ENCODE measurements at regions not wholly inside any gene's neighbourhood (a gene's known extent, or its start where the extent isn't known, plus 50 kb on each side); places are given as distances from the start of the nearest gene placed in this dataset.

- no peak for DNase-seq (ENCODE audit: low spot score)
- Histone ChIP-seq H3K36me3 (ENCODE audit: control insufficient read depth in 4 of 4, insufficient read depth in 3 of 4, low read depth in 1 of 4, low read length in 3 of 4) (no peaks in the 10 kb centered on the region), H3K4me3 (ENCODE audit: low read depth in 1 of 3, low read length in 3 of 3) (no peak overlapping the region), H3K27me3 (ENCODE audit: control insufficient read depth in 4 of 4, insufficient read depth in 4 of 4, low read length in 3 of 4) (no peaks in the 10 kb centered on the region), H3K9ac (ENCODE audit: low read depth in 1 of 2, low read length in 2 of 2) (no peak overlapping the region), H3K4me1 (ENCODE audit: control insufficient read depth in 4 of 4, insufficient read depth in 4 of 4, low read length in 3 of 4) (no peaks in the 10 kb centered on the region), H3K9me3 (ENCODE audit: control insufficient read depth in 4 of 4, low read length in 3 of 4) (no peaks in the 10 kb centered on the region), H3K27ac (ENCODE audit: low read depth in 1 of 2, low read length in 2 of 2) (no peak overlapping the region)
- no peak for TF ChIP-seq GABPA (IDR thresholded peaks at IDR 0.05 in 1 of 2, conservative IDR thresholded peaks at IDR 0.05 in 1 of 2)
- TF ChIP-seq FOXA1 (IDR thresholded peaks at IDR 0.05): no peak
- no peak for TF ChIP-seq TAF1 (conservative IDR thresholded peaks at IDR 0.05)
- TF ChIP-seq HNF4G (IDR thresholded peaks at IDR 0.05): no peak
- WGBS: 83% methylated on average over 1 of the region's 1 CpG
Observed at GRCh38 chr3:96324087-96324486, 490.3 kb upstream of the EPHA6 start.

DNA sequence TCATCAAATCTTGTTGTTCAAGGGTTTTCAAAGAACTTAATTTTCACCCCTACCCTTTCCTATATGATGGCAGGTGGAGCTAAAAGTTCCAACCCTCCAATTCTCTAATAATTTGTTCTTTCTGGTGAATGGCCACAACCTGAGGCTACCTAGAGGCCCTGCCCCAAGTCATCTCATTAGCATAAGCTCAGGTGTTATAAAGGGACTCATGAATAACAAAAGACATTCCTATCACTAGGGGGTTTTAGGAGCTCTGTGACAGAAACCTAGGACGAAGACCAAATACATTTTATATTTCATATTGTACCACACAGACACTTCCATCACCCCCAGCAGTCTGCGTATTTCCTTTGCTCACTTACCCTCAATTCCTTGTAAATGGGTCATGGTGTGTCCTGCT is 483.6 kb upstream of the EPHA6 start:
- Histone ChIP-seq H3K9ac (ENCODE audit: low read depth in 1 of 2, low read length in 2 of 2) (no peak overlapping the region), H3K36me3 (ENCODE audit: control insufficient read depth in 4 of 4, insufficient read depth in 3 of 4, low read depth in 1 of 4, low read length in 3 of 4) (no peaks in the 10 kb centered on the region), H3K27ac (ENCODE audit: low read depth in 1 of 2, low read length in 2 of 2) (no peak overlapping the region), H3K9me3 (ENCODE audit: control insufficient read depth in 4 of 4, low read length in 3 of 4) (no peaks in the 10 kb centered on the region), H3K4me3 (ENCODE audit: low read depth in 1 of 3, low read length in 3 of 3) (no peak overlapping the region), H3K27me3 (ENCODE audit: control insufficient read depth in 4 of 4, insufficient read depth in 4 of 4, low read length in 3 of 4) (no peaks in the 10 kb centered on the region), H3K4me1 (ENCODE audit: control insufficient read depth in 4 of 4, insufficient read depth in 4 of 4, low read length in 3 of 4) (no peaks in the 10 kb centered on the region)
- 54% methylated on average over 2 of the region's 2 CpGs for WGBS
- no peak for DNase-seq (ENCODE audit: low spot score)
- no peak for TF ChIP-seq TAF1 (conservative IDR thresholded peaks at IDR 0.05)
- no peak for TF ChIP-seq FOXA2 (IDR thresholded peaks at IDR 0.05)
- TF ChIP-seq HNF4G (IDR thresholded peaks at IDR 0.05): no peak

DNA sequence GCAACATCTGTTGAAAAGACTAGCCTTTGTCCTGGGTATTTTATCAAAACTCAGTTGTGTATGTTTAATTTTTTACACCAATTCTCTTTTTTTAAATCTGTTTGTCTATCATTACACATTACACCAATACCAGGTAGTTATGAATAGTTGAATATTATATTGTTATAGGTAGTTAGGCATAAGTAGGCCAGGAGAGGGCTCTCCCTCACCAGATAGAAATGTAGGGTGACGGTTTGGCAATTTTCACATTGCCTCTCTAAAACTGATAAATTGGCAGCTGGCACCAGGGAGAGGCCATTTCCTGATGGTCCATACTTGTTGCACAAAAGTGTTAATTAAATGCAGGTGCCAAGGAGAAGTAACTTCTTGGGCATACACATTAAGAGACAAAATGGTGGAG is 483.1 kb upstream of the EPHA6 start:
- Histone ChIP-seq H3K4me3 (ENCODE audit: low read depth in 1 of 3, low read length in 3 of 3) (no peak overlapping the region), H3K27me3 (ENCODE audit: control insufficient read depth in 4 of 4, insufficient read depth in 4 of 4, low read length in 3 of 4) (no peaks in the 10 kb centered on the region), H3K4me1 (ENCODE audit: control insufficient read depth in 4 of 4, insufficient read depth in 4 of 4, low read length in 3 of 4) (no peaks in the 10 kb centered on the region), H3K27ac (ENCODE audit: low read depth in 1 of 2, low read length in 2 of 2) (no peak overlapping the region), H3K9me3 (ENCODE audit: control insufficient read depth in 4 of 4, low read length in 3 of 4) (no peaks in the 10 kb centered on the region), H3K36me3 (ENCODE audit: control insufficient read depth in 4 of 4, insufficient read depth in 3 of 4, low read depth in 1 of 4, low read length in 3 of 4) (no peaks in the 10 kb centered on the region), H3K9ac (ENCODE audit: low read depth in 1 of 2, low read length in 2 of 2) (no peak overlapping the region)
- DNase-seq (ENCODE audit: low spot score): no peak
- TF ChIP-seq, protein P1, sequence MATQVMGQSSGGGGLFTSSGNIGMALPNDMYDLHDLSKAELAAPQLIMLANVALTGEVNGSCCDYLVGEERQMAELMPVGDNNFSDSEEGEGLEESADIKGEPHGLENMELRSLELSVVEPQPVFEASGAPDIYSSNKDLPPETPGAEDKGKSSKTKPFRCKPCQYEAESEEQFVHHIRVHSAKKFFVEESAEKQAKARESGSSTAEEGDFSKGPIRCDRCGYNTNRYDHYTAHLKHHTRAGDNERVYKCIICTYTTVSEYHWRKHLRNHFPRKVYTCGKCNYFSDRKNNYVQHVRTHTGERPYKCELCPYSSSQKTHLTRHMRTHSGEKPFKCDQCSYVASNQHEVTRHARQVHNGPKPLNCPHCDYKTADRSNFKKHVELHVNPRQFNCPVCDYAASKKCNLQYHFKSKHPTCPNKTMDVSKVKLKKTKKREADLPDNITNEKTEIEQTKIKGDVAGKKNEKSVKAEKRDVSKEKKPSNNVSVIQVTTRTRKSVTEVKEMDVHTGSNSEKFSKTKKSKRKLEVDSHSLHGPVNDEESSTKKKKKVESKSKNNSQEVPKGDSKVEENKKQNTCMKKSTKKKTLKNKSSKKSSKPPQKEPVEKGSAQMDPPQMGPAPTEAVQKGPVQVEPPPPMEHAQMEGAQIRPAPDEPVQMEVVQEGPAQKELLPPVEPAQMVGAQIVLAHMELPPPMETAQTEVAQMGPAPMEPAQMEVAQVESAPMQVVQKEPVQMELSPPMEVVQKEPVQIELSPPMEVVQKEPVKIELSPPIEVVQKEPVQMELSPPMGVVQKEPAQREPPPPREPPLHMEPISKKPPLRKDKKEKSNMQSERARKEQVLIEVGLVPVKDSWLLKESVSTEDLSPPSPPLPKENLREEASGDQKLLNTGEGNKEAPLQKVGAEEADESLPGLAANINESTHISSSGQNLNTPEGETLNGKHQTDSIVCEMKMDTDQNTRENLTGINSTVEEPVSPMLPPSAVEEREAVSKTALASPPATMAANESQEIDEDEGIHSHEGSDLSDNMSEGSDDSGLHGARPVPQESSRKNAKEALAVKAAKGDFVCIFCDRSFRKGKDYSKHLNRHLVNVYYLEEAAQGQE (IDR thresholded peaks at IDR 0.05): no peak
- no peak for TF ChIP-seq EGR1 (IDR thresholded peaks at IDR 0.05; ENCODE audit: low read depth in 2 of 2)
- TF ChIP-seq, protein P2, sequence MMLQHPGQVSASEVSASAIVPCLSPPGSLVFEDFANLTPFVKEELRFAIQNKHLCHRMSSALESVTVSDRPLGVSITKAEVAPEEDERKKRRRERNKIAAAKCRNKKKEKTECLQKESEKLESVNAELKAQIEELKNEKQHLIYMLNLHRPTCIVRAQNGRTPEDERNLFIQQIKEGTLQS (IDR thresholded peaks at IDR 0.05): no peak
- TF ChIP-seq RAD21 (IDR thresholded peaks at IDR 0.05): peak in 1 of 2 donors; percentile 59
- 28% methylated on average over 1 of the region's 1 CpG for WGBS

- H3K9me3 ChIP-seq (ENCODE audit: control insufficient read depth in 4 of 4, low read length in 3 of 4): no peaks in the 10 kb centered on the region
- no peak overlapping the region for H3K9ac ChIP-seq (ENCODE audit: low read depth in 1 of 2, low read length in 2 of 2)
- no peaks in the 10 kb centered on the region for H3K27me3 ChIP-seq (ENCODE audit: control insufficient read depth in 4 of 4, insufficient read depth in 4 of 4, low read length in 3 of 4)
- no peak overlapping the region for H3K4me3 ChIP-seq (ENCODE audit: low read depth in 1 of 3, low read length in 3 of 3)
- H3K36me3 ChIP-seq (ENCODE audit: control insufficient read depth in 4 of 4, insufficient read depth in 3 of 4, low read depth in 1 of 4, low read length in 3 of 4): no peaks in the 10 kb centered on the region
- no peak overlapping the region for H3K27ac ChIP-seq (ENCODE audit: low read depth in 1 of 2, low read length in 2 of 2)
- WGBS: 38% methylated on average over 1 of the region's 1 CpG
- H3K4me1 ChIP-seq (ENCODE audit: control insufficient read depth in 4 of 4, insufficient read depth in 4 of 4, low read length in 3 of 4): no peaks in the 10 kb centered on the region
- no peak for DNase-seq (ENCODE audit: low spot score)
- TF ChIP-seq, protein P1 (IDR thresholded peaks at IDR 0.05): no peak
- no peak for TF ChIP-seq GABPA (IDR thresholded peaks at IDR 0.05 in 1 of 2, conservative IDR thresholded peaks at IDR 0.05 in 1 of 2)
- TF ChIP-seq FOXA1 (IDR thresholded peaks at IDR 0.05): no peak
- TF ChIP-seq CTCF (IDR thresholded peaks at IDR 0.05; ENCODE audit: low read depth, low read length, missing input control): no peak
- TF ChIP-seq, protein P3, sequence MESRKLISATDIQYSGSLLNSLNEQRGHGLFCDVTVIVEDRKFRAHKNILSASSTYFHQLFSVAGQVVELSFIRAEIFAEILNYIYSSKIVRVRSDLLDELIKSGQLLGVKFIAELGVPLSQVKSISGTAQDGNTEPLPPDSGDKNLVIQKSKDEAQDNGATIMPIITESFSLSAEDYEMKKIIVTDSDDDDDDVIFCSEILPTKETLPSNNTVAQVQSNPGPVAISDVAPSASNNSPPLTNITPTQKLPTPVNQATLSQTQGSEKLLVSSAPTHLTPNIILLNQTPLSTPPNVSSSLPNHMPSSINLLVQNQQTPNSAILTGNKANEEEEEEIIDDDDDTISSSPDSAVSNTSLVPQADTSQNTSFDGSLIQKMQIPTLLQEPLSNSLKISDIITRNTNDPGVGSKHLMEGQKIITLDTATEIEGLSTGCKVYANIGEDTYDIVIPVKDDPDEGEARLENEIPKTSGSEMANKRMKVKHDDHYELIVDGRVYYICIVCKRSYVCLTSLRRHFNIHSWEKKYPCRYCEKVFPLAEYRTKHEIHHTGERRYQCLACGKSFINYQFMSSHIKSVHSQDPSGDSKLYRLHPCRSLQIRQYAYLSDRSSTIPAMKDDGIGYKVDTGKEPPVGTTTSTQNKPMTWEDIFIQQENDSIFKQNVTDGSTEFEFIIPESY (IDR thresholded peaks at IDR 0.05): no peak
- TF ChIP-seq RXRA (IDR thresholded peaks at IDR 0.05): no peak
Observed at GRCh38 chr3:96334779-96335178, 479.6 kb upstream of the EPHA6 start.
